GM12872 (cell line): ENCODE measurements at regions not wholly inside any gene's neighbourhood (a gene's known extent, or its start where the extent isn't known, plus 50 kb on each side); places are given as distances from the start of the nearest gene placed in this dataset.

Source experiments
- TF ChIP-seq, protein P1 (sequence below): IDR thresholded peaks from 3 replicates; pipeline ENCODE4 v1.5.1; 2011; ENCODE audit warnings: low read depth, mild to moderate bottlenecking, low read length, moderate library complexity; ENCODE audit not compliant: insufficient read depth

DNA sequence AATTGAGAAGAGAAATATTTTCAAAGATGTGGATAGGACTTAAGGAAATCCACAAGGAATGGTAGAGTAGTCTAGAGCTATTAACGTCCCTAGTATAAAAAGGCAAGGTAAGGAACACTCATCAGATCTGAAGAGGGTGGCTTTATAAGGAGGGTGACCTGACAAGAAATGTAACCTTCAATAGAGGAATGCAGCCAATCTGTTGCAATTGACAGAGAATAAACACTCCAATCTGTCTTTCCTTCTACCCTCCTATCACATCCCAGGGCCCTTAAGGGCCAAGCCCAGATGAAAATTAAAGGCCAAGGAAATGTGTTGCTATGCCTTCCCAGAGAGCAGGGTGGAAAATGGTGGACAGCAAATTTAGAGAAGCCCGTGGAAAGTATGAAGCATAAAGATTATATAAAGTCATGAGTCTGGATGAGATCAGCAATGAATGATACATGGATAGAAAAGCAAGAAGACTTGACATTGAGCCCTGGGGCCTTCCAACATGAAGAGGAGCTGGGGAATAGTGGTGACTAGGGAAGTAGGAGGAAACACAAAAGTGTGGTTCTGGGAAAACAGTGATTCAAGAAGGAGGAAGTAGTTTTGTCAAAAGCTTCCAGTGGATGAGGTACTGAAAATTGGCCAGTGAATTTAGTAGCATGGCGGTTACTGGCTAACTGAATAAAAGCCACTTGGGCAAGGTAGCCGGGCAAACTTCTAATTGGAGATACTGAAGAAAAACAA lies 270.6 kb upstream of the TANK start:
- TF ChIP-seq, protein P1, sequence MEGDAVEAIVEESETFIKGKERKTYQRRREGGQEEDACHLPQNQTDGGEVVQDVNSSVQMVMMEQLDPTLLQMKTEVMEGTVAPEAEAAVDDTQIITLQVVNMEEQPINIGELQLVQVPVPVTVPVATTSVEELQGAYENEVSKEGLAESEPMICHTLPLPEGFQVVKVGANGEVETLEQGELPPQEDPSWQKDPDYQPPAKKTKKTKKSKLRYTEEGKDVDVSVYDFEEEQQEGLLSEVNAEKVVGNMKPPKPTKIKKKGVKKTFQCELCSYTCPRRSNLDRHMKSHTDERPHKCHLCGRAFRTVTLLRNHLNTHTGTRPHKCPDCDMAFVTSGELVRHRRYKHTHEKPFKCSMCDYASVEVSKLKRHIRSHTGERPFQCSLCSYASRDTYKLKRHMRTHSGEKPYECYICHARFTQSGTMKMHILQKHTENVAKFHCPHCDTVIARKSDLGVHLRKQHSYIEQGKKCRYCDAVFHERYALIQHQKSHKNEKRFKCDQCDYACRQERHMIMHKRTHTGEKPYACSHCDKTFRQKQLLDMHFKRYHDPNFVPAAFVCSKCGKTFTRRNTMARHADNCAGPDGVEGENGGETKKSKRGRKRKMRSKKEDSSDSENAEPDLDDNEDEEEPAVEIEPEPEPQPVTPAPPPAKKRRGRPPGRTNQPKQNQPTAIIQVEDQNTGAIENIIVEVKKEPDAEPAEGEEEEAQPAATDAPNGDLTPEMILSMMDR: no peak

DNA sequence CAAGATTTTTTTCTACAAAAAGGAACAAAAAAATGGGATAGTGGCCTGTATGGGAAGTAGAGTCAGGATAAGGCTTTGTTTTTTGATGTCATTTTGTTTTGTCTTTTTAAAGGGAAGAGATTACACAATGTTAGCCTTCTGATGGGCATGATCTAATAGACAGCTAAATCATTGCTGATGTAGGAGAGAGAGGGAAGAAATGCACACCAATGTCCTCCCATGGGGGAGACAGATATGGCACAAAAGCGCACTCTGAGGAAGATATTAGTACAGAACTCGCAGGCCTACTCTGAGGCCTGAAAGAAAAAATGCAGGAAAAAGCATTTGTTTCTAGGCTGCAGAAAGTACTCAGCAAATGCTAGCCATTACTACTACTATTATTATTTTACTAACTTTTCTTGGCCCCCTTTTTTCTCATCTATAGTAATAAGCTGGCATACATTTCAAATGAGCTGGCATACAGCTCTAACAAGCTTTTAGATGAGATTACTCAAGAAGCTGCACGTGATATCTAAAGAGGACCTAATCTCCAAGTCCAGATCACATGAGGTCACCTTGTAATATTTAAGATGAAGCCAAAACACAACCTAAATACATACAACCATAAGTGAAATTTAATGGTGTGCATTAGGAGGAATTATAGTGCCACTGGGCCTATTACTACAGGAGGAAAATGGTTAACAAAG lies 269.4 kb upstream of the TANK start:
- TF ChIP-seq, protein P1: no peak

DNA sequence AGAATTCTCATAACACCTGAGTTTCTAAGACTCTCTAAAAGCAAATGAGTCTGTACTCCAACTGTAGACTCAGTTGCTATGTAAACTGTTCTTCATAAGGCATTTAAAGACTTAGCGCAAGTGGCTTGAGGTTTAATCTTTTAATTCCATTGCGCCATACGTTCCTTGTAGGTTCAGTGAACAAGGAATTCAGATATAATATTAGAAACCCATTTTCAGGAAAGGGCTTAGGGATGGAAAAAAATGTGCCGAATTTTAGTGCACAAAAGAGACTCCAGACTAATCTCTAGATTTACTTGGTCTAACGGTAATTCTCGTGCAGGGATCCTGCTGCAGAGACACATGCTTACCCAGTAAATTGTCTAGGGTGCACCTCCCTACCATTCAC lies 268.9 kb upstream of the TANK start:
- TF ChIP-seq, protein P1: no peak

DNA sequence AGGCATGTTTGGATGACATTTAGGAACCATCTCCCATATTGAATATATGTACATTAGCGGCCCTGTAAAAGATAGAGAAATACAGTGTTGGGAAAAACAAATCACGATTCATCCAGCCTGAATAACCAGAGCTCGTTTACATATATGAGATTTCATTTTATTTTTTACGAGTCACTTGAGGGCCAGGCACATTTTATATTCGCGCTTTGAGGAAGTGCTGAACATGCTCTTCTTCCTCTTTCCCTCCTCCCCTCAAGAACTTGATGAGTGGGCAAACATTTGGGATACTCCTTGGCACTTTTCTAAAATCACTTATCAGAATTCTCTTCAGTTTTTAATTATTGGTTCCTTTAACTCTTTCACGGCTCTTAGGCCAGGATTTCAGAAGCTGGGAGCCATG lies 268.0 kb upstream of the TANK start:
- TF ChIP-seq, protein P1: no peak

DNA sequence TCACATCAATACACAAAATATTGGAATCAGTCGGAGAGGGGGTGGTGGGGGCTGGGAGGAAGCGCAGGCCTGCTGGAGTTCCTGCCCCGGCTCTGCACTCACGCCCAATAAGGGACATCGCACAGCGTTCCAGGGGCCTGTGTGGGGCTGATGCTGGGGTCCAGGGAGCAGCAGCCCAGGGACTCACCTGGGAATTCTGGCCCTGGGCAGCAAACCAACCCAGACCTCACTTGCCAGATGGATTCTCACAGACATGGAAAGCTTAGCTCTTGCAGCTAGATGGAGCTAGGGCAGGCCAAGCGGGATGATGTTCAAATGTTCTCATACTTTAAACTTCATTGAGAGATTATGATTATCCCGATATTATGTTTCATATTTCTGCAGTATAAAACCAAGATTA lies 266.6 kb upstream of the TANK start:
- TF ChIP-seq, protein P1: no peak

DNA sequence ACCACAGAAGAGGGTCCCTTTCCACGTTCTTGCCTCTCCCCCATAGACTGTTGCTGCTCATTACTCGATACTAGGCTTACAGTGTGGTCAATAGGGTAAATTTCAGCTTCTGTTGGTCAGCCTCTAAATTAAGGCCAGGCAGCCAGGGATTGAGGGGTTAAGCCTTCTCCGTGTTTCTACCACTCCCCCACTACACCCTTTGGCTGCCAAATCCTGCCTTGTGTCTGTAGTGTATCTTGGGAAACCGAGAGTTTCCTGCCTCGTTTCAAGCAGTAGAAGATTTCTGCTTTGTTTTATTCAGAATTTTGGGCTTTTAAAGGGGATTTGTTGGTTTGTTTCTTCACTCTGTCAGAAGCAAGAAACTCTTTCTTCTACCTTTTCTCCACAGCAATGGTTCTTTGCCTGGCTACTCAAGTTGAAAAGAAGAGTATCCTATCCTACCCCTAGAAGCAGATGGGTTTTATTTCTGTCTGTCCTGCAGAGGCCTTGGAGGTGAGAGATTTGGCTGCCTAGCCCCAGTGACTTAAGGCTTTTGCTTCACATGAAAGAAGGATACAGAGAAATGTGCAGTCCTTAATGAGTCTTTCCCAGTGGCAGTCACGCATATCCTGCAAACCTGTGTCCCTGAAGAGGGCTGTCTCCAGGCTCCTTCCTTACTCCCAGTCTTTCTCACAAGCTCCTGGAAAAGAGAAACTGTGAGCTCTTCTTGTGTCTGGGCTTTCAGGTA lies 261.5 kb upstream of the TANK start:
- TF ChIP-seq, protein P1: no peak

DNA sequence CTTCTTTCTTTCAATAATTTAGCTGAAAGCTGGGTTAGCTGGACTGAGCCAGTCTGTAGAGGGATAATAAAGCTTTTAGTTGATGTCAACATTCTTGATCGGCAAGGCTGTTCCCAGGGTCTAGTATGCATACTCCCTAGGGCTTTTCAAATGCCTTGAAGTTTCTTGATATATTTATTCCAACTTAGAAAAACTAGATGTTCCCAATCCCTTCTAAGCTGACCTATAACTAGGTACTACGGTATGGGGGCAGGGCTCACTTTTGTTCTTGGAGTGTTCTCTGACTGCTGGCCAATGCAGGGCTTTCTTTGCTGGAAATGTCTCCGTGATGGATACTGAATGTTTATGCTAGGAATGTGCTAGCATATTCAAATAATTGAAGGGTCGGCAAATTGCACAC lies 258.6 kb upstream of the TANK start:
- TF ChIP-seq, protein P1: no peak
